ENCODE measurements at regions not wholly inside any gene's neighbourhood (a gene's known extent, or its start where the extent isn't known, plus 50 kb on each side); places are given as distances from the start of the nearest gene placed in this dataset.
"Not testable (repeated sequence)": the region's sequence is repeated elsewhere in the genome, so short reads cannot be mapped to it uniquely, and the experiment has no call there.

GRCh38 chr5:56382896-56383295 is 149.8 kb upstream of the ANKRD55 start:
- DNase-seq (ENCODE audit: low spot score) = no peak

GRCh38 chr5:56377573-56377972 is 144.4 kb upstream of the ANKRD55 start:
- no peak for DNase-seq (ENCODE audit: low spot score)

GRCh38 chr5:56376128-56376527 is 143.0 kb upstream of the ANKRD55 start:
- DNase-seq (ENCODE audit: low spot score) = no peak

GRCh38 chr5:56375011-56375410 is 141.9 kb upstream of the ANKRD55 start:
- DNase-seq (ENCODE audit: low spot score) = no peak

- not testable (repeated sequence) for DNase-seq (ENCODE audit: low spot score)
Observed at GRCh38 chr5:56372491-56372890, 139.4 kb upstream of the ANKRD55 start.

- DNase-seq (ENCODE audit: low spot score) = no peak
Observed at GRCh38 chr5:56369361-56369811, 136.3 kb upstream of the ANKRD55 start.

GRCh38 chr5:56367748-56368147 is 134.6 kb upstream of the ANKRD55 start:
- no peak for DNase-seq (ENCODE audit: low spot score)

GRCh38 chr5:56366986-56367385 is 133.9 kb upstream of the ANKRD55 start:
- DNase-seq (ENCODE audit: low spot score) = no peak

- no peak for DNase-seq (ENCODE audit: low spot score)
Observed at GRCh38 chr5:56361398-56361797, 128.3 kb upstream of the ANKRD55 start.

GRCh38 chr5:56360816-56361215 is 127.7 kb upstream of the ANKRD55 start:
- no peak for DNase-seq (ENCODE audit: low spot score)

- DNase-seq (ENCODE audit: low spot score) = no peak
Observed at GRCh38 chr5:56359809-56360685, 126.9 kb upstream of the ANKRD55 start.

GRCh38 chr5:56358703-56359681 is 125.9 kb upstream of the ANKRD55 start:
- no peak for DNase-seq (ENCODE audit: low spot score)

- DNase-seq (ENCODE audit: low spot score) = no peak
Observed at GRCh38 chr5:56358046-56358445, 124.9 kb upstream of the ANKRD55 start.

- DNase-seq (ENCODE audit: low spot score) = no peak
Observed at GRCh38 chr5:56357426-56357825, 124.3 kb upstream of the ANKRD55 start.

- no peak for DNase-seq (ENCODE audit: low spot score)
Observed at GRCh38 chr5:56356836-56357160, 123.7 kb upstream of the ANKRD55 start.

GRCh38 chr5:56356121-56356835 is 123.1 kb upstream of the ANKRD55 start:
- no peak for DNase-seq (ENCODE audit: low spot score)

- no peak for DNase-seq (ENCODE audit: low spot score)
Observed at GRCh38 chr5:56354836-56355235, 121.7 kb upstream of the ANKRD55 start.

- no peak for DNase-seq (ENCODE audit: low spot score)
Observed at GRCh38 chr5:56352808-56353590, 119.9 kb upstream of the ANKRD55 start.

- DNase-seq (ENCODE audit: low spot score) = no peak
Observed at GRCh38 chr5:56350597-56351170, 117.6 kb upstream of the ANKRD55 start.

- DNase-seq (ENCODE audit: low spot score) = no peak
Observed at GRCh38 chr5:56350011-56350596, 117.0 kb upstream of the ANKRD55 start.

- no peak for DNase-seq (ENCODE audit: low spot score)
Observed at GRCh38 chr5:56349461-56349860, 116.3 kb upstream of the ANKRD55 start.

All from CD4-positive, alpha-beta T cell treated with Interleukin-15 for 4 hours (primary cell).